Neuronal stem cell (in vitro differentiated cells): ENCODE measurements at regions not wholly inside any gene's neighbourhood (a gene's known extent, or its start where the extent isn't known, plus 50 kb on each side); places are given as distances from the start of the nearest gene placed in this dataset.

Experiments
- DNase-seq: peaks from one replicate; pipeline ENCODE4 v3.0.0-alpha.2; 2013; ENCODE audit warnings: low spot score
- H2AFZ ChIP-seq: one replicate; pipeline ENCODE4 v1.6.1; 2013; ENCODE audit warnings: mild to moderate bottlenecking, low read length, inconsistent platforms
- H2AK5ac ChIP-seq: 2 replicates; pipeline ENCODE4 v1.6.1; 2013; ENCODE audit warnings: low read depth, mild to moderate bottlenecking, inconsistent platforms, low read length, moderate library complexity, mixed read lengths
- H2BK120ac ChIP-seq: 2 replicates; pipeline ENCODE4 v1.6.1; 2013; ENCODE audit warnings: low read depth, mild to moderate bottlenecking, inconsistent platforms, low read length, moderate library complexity, mixed read lengths
- H2BK12ac ChIP-seq: one replicate; pipeline ENCODE4 v1.6.1; 2013; ENCODE audit warnings: low read length, inconsistent platforms
- H2BK15ac ChIP-seq: 2 replicates; pipeline ENCODE4 v1.6.1; 2013; ENCODE audit warnings: mild to moderate bottlenecking, low read length, inconsistent platforms, mixed read lengths
- H2BK5ac ChIP-seq: one replicate; pipeline ENCODE4 v1.6.1; 2013; ENCODE audit warnings: inconsistent platforms, mild to moderate bottlenecking, low read length, moderate library complexity
- H3K14ac ChIP-seq: one replicate; pipeline ENCODE4 v1.6.1; 2013; ENCODE audit warnings: low read length, inconsistent platforms
- H3K18ac ChIP-seq: 2 replicates; pipeline ENCODE4 v1.6.1; 2013; ENCODE audit warnings: low read length, inconsistent platforms
- H3K23ac ChIP-seq: 2 replicates; pipeline ENCODE4 v1.6.1; 2013; ENCODE audit warnings: low read depth, mild to moderate bottlenecking, mixed read lengths, low read length, inconsistent platforms; ENCODE audit not compliant: poor library complexity
- H3K27ac ChIP-seq: replicated peaks from 3 replicates; pipeline ENCODE4 v1.5.1; 2013; ENCODE audit warnings: low read length, inconsistent platforms
- H3K27me3 ChIP-seq, 3 experiments: 2 replicates each; pipeline ENCODE4 v1.6.1; 2013; ENCODE audit warnings: low read length in 3 of 3, mild to moderate bottlenecking in 2 of 3, inconsistent platforms in 1 of 3, low read depth in 1 of 3, mixed read lengths in 1 of 3, moderate library complexity in 1 of 3; ENCODE audit not compliant: control insufficient read depth in 3 of 3, insufficient read depth in 3 of 3
- H3K36me3 ChIP-seq, 2 donors: replicated peaks in 1 of 2; 2 replicates each; pipeline ENCODE4 v1.6.1; 2013; ENCODE audit warnings: low read length in 2 of 2; ENCODE audit not compliant: control insufficient read depth in 2 of 2, insufficient read depth in 2 of 2
- H3K4ac ChIP-seq: 2 replicates; pipeline ENCODE4 v1.6.1; 2013; ENCODE audit warnings: inconsistent platforms, mild to moderate bottlenecking, low read length, moderate library complexity
- H3K4me1 ChIP-seq, 2 donors: 1 replicate in 1 of 2; 2 replicates in 1 of 2; pipeline ENCODE4 v1.6.1; 2013; ENCODE audit warnings: low read length in 2 of 2, low read depth in 1 of 2; ENCODE audit not compliant: control insufficient read depth in 2 of 2, insufficient read depth in 1 of 2
- H3K4me2 ChIP-seq: one replicate; pipeline ENCODE4 v1.6.1; 2013; ENCODE audit warnings: mild to moderate bottlenecking, low read length, inconsistent platforms; ENCODE audit not compliant: insufficient read depth, poor library complexity, severe bottlenecking
- H3K4me3 ChIP-seq, 2 donors: 2 replicates each; pipeline ENCODE4 v1.5.1; 2013; ENCODE audit warnings: low read length in 2 of 2, mild to moderate bottlenecking in 2 of 2, inconsistent platforms in 1 of 2, moderate library complexity in 1 of 2
- H3K79me1 ChIP-seq: one replicate; pipeline ENCODE4 v1.6.1; 2013; ENCODE audit warnings: low read depth, mild to moderate bottlenecking, inconsistent platforms, low read length, moderate library complexity
- H3K9ac ChIP-seq: one replicate; pipeline ENCODE4 v1.6.1; 2013; ENCODE audit warnings: mild to moderate bottlenecking, low read depth, low read length, inconsistent platforms; ENCODE audit not compliant: poor library complexity
- H3K9me3 ChIP-seq, 2 donors: replicated peaks in 1 of 2; 2 replicates each; pipeline versions ENCODE3 to v1.6.1; 2013; ENCODE audit warnings: low read length in 2 of 2, mild to moderate bottlenecking in 2 of 2, inconsistent platforms in 1 of 2, low read depth in 1 of 2, mixed read lengths in 1 of 2, moderate library complexity in 1 of 2; ENCODE audit not compliant: control insufficient read depth in 2 of 2, insufficient read depth in 1 of 2
- H4K8ac ChIP-seq: one replicate; pipeline ENCODE4 v1.6.1; 2013; ENCODE audit warnings: low read depth, mild to moderate bottlenecking, inconsistent platforms, low read length, moderate library complexity
- H4K91ac ChIP-seq: one replicate; pipeline ENCODE4 v1.6.1; 2013; ENCODE audit warnings: low read length, low read depth, mild to moderate bottlenecking, inconsistent platforms; ENCODE audit not compliant: poor library complexity
- WGBS, 2 donors: extraction: QIAGEN DNeasy Blood & Tissue Kit; methylation state at CpG; one replicate each; pipeline ENCODE4 v1.1.7; 2013; ENCODE audit warnings: missing lambda C conversion rate in 2 of 2, mixed read lengths in 1 of 2; ENCODE audit not compliant: insufficient read length in 2 of 2, insufficient replicate concordance in 1 of 2; ENCODE audit errors: extremely low coverage in 2 of 2; 5-methylcytosine and 5-hydroxymethylcytosine counted together

DNA sequence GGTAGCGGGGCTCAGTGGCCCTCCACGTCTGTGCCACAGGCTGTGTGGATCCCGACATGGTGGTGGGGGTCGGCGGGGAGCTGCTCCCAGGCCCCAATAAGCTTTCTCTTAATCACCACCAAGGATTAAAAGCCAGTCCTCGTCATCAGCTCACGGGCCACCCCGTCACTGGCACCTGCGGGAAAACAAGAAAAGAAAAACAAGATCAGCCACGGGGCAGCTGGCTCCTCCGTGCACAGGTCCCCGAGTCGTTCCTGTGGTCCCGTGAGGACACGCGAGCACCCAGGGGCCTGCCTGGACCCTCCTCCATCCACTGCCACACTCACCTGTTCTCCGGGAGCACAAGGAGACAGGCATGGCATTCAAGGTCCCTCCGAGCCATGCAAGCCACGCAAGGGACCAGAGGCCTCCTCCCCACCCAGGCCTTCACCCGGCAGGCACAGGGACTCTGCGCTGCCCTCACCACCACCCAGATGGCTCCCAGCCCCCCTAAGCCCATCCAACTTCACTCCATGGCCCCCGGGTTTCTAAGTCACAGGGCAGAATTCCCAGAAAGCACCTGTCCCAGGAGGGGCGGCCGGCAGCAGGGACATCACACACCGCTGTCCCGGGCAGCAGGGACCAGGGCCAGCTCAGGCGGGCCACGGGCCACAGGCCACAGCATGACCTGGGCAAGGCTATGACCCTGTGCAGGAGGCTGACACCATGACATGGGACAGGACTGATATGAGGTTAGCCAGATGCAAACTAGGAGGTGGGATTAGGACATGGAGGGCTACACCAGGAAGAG is 72.0 kb downstream of the NCOR2 start:
- Histone ChIP-seq H3K27ac (no peak overlapping the region), H3K36me3 (peaks cover 3 to 13% of the 10 kb centered on the region in 2 donors), H4K8ac (no peak overlapping the region)

DNA sequence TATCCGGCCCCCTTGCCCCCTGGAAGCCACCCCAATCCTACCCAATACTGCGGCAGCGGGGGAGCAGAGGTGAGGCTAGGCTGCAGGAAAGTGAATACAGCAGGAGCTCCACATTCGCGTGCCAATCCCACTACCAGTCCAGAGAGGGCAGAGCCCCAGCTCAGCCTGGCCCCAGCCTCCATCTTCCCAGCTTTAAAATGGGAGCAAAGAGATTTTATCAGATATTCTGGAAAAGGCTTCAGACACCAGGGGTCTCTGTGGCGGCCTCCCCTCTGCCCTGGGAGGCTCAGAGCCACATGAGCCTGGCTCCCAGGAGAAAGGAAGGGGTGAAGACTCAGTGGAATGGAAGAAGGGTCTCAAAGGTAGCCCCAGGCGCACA is 72.7 kb downstream of the NCOR2 start:
- Histone ChIP-seq H3K4me2 (no peak overlapping the region), H3K36me3 (peaks cover 3 to 13% of the 10 kb centered on the region in 2 donors), H3K27me3 (no peaks in the 10 kb centered on the region), H3K27ac (no peak overlapping the region), H4K91ac (no peak overlapping the region), H3K9ac (peak overlapping the region; percentile 2), H4K8ac (no peak overlapping the region), H3K4me1 (peaks cover under 1 to 13% of the 10 kb centered on the region in 2 donors), H3K14ac (no peak overlapping the region), H2AK5ac (no peak overlapping the region), H3K79me1 (peaks cover 21% of the 10 kb centered on the region), H2AFZ (no peak overlapping the region), H2BK12ac (no peak overlapping the region), H2BK5ac (no peak overlapping the region), H3K9me3 (no peaks in the 10 kb centered on the region), H3K4me3 (no peak overlapping the region), H3K4ac (no peak overlapping the region), H3K18ac (no peak overlapping the region), H3K23ac (no peak overlapping the region), H2BK15ac (no peak overlapping the region), H2BK120ac (no peak overlapping the region)
- whole genome bisulfite sequencing, 2 donors, result no CpG with 5 or more reads among the region's 7 CpGs
- DNase-seq, result no peak

More for the DNA sequence above, 72.0 kb downstream of the NCOR2 start:
- H3K18ac ChIP-seq, result peak overlapping the region; percentile 40
- H3K14ac ChIP-seq, result no peak overlapping the region
- peaks cover 6 to 20% of the 10 kb centered on the region in 2 donors for H3K4me1 ChIP-seq
- no peaks in the 10 kb centered on the region for H3K9me3 ChIP-seq
- no CpG with 5 or more reads among the region's 28 CpGs for WGBS, 2 donors
- H2BK12ac ChIP-seq, result no peak overlapping the region
- no peak for DNase-seq
- peak overlapping the region; percentile 12 for H3K23ac ChIP-seq
- no peak overlapping the region for H2AFZ ChIP-seq
- H2BK120ac ChIP-seq, result no peak overlapping the region
- H2BK15ac ChIP-seq, result peak overlapping the region; percentile 20
- H3K9ac ChIP-seq, result peak overlapping the region; percentile 60
- H3K79me1 ChIP-seq, result peaks cover 27% of the 10 kb centered on the region
- H3K4me2 ChIP-seq, result no peak overlapping the region
- H2BK5ac ChIP-seq, result no peak overlapping the region
- H4K91ac ChIP-seq, result no peak overlapping the region
- no peak overlapping the region for H3K4me3 ChIP-seq
- no peaks in the 10 kb centered on the region for H3K27me3 ChIP-seq
- peak overlapping the region; percentile 30 for H2AK5ac ChIP-seq
- no peak overlapping the region for H3K4ac ChIP-seq

- H4K8ac ChIP-seq, result no peak overlapping the region
- H3K4me2 ChIP-seq, result no peak overlapping the region
- H4K91ac ChIP-seq, result no peak overlapping the region
- peaks cover 0 to 11% of the 10 kb centered on the region in 2 donors for H3K4me1 ChIP-seq
- no peak overlapping the region for H2BK12ac ChIP-seq
- WGBS, 2 donors, result no CpG with 5 or more reads among the region's 27 CpGs
- no peak overlapping the region for H2BK120ac ChIP-seq
- no peak overlapping the region for H3K4ac ChIP-seq
- no peak for DNase-seq
- H2AFZ ChIP-seq, result no peak overlapping the region
- peak overlapping the region; percentile 7 for H3K9ac ChIP-seq
- H3K14ac ChIP-seq, result no peak overlapping the region
- peaks cover 21% of the 10 kb centered on the region for H3K79me1 ChIP-seq
- no peaks in the 10 kb centered on the region for H3K27me3 ChIP-seq
- peaks cover 3 to 13% of the 10 kb centered on the region in 2 donors for H3K36me3 ChIP-seq
- no peak overlapping the region for H2AK5ac ChIP-seq
- H3K27ac ChIP-seq, result no peak overlapping the region
- H3K9me3 ChIP-seq, result no peaks in the 10 kb centered on the region
- no peak overlapping the region for H2BK15ac ChIP-seq
- H2BK5ac ChIP-seq, result no peak overlapping the region
- no peak overlapping the region for H3K18ac ChIP-seq
- H3K4me3 ChIP-seq, result no peak overlapping the region
- peak overlapping the region; percentile 7 for H3K23ac ChIP-seq
Observed at GRCh38 chr12:124493809-124494750, 73.3 kb downstream of the NCOR2 start.
